Ovary (tissue), 7 donors: ENCODE measurements at regions not wholly inside any gene's neighbourhood (a gene's known extent, or its start where the extent isn't known, plus 50 kb on each side); places are given as distances from the start of the nearest gene placed in this dataset.

Source experiments
- DNase-seq, 5 donors: peaks; one replicate each; pipeline ENCODE4 v3.0.0-alpha.2; 2019 to 2020
- H3K27ac ChIP-seq, 2 donors: fragments of 200-600 bp; one replicate each; pipeline versions ENCODE4 v1.5.1 to v1.8.0; 2019 to 2022
- H3K27me3 ChIP-seq: fragments of 200-600 bp; one replicate; pipeline ENCODE4 v1.8.0; 2022
- H3K36me3 ChIP-seq: fragments of 200-600 bp; sonication (generic); one replicate; pipeline ENCODE4 v1.5.1; 2019
- H3K4me1 ChIP-seq: one replicate; pipeline ENCODE4 v1.8.1; 2013; ENCODE audit warnings: mild to moderate bottlenecking, moderate library complexity; ENCODE audit not compliant: insufficient read depth
- H3K4me3 ChIP-seq: fragments of 200-600 bp; sonication (generic); one replicate; pipeline ENCODE4 v1.5.1; 2017
- H3K9me3 ChIP-seq, 2 donors: fragments of 200-600 bp in 1 of 2; sonication (generic) in 1 of 2; one replicate each; pipeline versions ENCODE4 v1.5.1 to v1.8.1; 2013 to 2019; ENCODE audit warnings: mild to moderate bottlenecking in 1 of 2, moderate library complexity in 1 of 2
- EP300 ChIP-seq: sonication (generic); formaldehyde crosslinking; IDR thresholded peaks from one replicate; pipeline ENCODE4 v1.6.1; 2017; ENCODE audit warnings: antibody characterized with exemption
- POLR2A ChIP-seq: fragments of 450-650 bp; IDR thresholded peaks from one replicate; pipeline ENCODE4 v1.6.1; 2017; ENCODE audit warnings: antibody characterized with exemption, mild to moderate bottlenecking, moderate library complexity
- WGBS, 3 donors: extraction: QIAGEN DNeasy Blood & Tissue Kit in 1 of 3; methylation state at CpG; one replicate each; pipeline versions ENCODE4 v1.1.5 to v1.1.7; 2013 to 2017; 5-methylcytosine and 5-hydroxymethylcytosine counted together
- intact Hi-C, 4 donors: fragments of 100-400 bp; cut with DNase I; formaldehyde crosslinking; loops; one replicate each; pipeline versions ENCODE4 v1.11.0 to v1.15.1; 2022 to 2023
- TF ChIP-seq, protein P1 (sequence below), 3 donors: fragments of 450-650 bp in 2 of 3; fragments of 200-600 bp in 1 of 3; IDR thresholded peaks; one replicate each; pipeline versions ENCODE4 v1.5.1 to v1.8.0; 2016 to 2022; ENCODE audit warnings: antibody characterized with exemption in 3 of 3, mild to moderate bottlenecking in 1 of 3
- donor health status: DM: no; HTN: no; CAD: no; lungs with moderate emphysema.
- donor health status: DM: no; HTN: no; CAD: no.
- donor health status: Bipolar disorder and iron deficiency.
- donor health status: DM: no; HTN: no; CAD: no.
- donor health status: DM: yes; HTN: yes; CAD: no.

DNA sequence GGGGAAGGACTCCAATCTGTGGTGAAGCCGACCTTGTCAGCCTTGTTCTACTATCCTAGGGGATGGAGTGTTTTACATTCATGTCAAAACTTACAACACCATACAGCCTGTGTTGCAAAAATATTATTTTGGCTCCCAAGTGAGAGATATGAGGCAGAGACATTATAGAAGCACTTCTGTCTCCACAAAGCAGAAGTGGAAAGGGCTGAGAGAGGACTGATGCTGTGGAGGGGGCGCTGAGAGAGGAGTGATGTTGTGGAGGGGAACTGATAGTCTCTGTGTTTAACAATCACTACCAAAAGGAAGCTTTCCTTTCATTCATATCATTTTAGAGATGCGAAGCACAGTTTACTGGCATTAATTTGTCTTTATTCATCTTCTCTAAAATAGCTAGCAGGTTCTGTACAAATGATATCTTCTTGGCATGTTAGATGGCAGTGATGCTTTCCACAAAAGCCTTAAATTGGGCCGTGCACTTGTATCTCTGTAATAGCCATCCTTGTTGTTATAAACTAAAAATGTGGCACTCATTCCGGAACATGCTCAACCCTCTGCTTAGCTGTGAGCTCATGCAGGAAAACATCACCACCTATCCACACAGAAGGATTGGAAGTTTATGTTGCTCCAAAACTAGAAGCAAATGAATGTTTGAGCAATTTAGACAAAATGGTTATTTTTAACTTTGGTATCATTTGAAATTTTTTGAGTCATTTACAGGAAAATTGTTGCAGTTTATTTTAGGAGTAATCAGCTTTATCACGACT is 134.6 kb upstream of the TP63 start:
- no peak for DNase-seq
- 33 to 38% (median 38%) methylated on average over 6 of the region's 6 CpGs for WGBS, 3 donors
- H3K27ac ChIP-seq = no peak overlapping the region
- TF ChIP-seq POLR2A (no peak), EP300 (no peak)
- TF ChIP-seq, protein P1, sequence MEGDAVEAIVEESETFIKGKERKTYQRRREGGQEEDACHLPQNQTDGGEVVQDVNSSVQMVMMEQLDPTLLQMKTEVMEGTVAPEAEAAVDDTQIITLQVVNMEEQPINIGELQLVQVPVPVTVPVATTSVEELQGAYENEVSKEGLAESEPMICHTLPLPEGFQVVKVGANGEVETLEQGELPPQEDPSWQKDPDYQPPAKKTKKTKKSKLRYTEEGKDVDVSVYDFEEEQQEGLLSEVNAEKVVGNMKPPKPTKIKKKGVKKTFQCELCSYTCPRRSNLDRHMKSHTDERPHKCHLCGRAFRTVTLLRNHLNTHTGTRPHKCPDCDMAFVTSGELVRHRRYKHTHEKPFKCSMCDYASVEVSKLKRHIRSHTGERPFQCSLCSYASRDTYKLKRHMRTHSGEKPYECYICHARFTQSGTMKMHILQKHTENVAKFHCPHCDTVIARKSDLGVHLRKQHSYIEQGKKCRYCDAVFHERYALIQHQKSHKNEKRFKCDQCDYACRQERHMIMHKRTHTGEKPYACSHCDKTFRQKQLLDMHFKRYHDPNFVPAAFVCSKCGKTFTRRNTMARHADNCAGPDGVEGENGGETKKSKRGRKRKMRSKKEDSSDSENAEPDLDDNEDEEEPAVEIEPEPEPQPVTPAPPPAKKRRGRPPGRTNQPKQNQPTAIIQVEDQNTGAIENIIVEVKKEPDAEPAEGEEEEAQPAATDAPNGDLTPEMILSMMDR (IDR thresholded peaks at IDR 0.05) = no peak
- H3K4me1 ChIP-seq = no peaks in the 10 kb centered on the region
- H3K27me3 ChIP-seq = no peaks in the 10 kb centered on the region
- no peaks in the 10 kb centered on the region for H3K9me3 ChIP-seq
- no peaks in the 10 kb centered on the region for H3K36me3 ChIP-seq
- no peak overlapping the region for H3K4me3 ChIP-seq
- intact Hi-C loops = no loop called here

DNA sequence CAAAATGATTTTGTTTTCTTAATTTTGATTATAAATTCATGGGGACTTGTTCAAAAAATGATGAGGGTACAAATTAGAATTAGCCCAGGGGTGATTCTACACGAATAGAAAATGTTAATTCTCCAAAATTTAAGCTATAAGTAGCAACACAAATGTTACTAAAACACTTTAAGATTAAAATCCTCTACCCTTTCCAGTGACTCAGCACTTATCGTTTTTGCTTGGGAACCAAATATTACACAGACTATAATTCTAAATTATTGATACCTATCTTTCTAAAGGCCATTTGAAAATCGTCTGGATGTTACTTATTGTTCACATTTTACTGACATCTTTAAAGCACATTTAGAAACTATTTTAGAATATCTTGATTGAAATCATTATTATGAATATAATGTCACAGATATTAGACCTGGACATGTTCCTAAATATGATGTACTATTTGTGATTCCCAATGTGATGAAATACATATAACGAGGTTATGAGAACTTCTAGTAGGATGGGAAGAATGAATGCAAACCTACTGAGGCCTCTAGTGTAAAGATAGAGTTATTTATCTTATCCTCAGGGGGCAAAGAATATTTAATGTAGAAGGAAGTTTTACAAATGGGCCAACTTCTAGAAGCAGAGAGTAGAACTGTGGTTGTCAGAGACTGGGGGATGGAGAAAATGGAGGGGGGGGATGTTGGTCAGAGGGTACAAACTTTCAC is 132.0 kb upstream of the TP63 start:
- H3K36me3 ChIP-seq = no peaks in the 10 kb centered on the region
- H3K4me3 ChIP-seq = no peak overlapping the region
- 67 to 80% (median 71%) methylated on average over 4 of the region's 4 CpGs for WGBS, 3 donors
- no peak overlapping the region for H3K27ac ChIP-seq
- DNase-seq = no peak
- H3K9me3 ChIP-seq = no peaks in the 10 kb centered on the region
- H3K27me3 ChIP-seq = no peaks in the 10 kb centered on the region
- intact Hi-C loops = no loop called here
- H3K4me1 ChIP-seq = no peaks in the 10 kb centered on the region
- TF ChIP-seq, protein P1 (IDR thresholded peaks at IDR 0.05) = no peak
- TF ChIP-seq POLR2A (no peak), EP300 (no peak)

DNA sequence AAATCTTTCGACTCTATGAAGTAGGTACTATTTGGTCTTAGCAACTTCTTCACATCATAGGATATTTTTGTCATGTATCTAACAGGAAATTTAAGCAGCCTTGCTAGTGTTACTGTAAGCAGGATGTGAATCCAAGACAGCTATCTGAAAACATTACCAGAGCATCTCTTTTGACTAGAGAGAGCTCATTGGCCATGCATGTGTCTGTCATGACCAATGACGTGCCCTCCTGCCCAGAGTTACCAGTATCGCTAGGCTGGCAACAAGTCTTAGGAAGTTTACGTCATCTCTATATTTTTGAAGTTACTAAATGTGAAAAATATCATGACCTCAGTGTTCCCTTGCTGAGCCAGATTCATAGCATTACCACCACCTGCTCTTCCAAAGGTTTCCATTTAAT is 130.9 kb upstream of the TP63 start:
- DNase-seq = no peak
- no peaks in the 10 kb centered on the region for H3K27me3 ChIP-seq
- H3K27ac ChIP-seq = no peak overlapping the region
- WGBS, 3 donors = 96 to 97% (median 97%) methylated on average over 4 of the region's 4 CpGs
- TF ChIP-seq, protein P1 (IDR thresholded peaks at IDR 0.05) = no peak
- no peak for TF ChIP-seq POLR2A
- TF ChIP-seq EP300 = no peak
- no peak overlapping the region for H3K4me3 ChIP-seq
- no peaks in the 10 kb centered on the region for H3K4me1 ChIP-seq
- no peaks in the 10 kb centered on the region for H3K36me3 ChIP-seq
- no peaks in the 10 kb centered on the region for H3K9me3 ChIP-seq
- intact Hi-C loops = no loop called here

DNA sequence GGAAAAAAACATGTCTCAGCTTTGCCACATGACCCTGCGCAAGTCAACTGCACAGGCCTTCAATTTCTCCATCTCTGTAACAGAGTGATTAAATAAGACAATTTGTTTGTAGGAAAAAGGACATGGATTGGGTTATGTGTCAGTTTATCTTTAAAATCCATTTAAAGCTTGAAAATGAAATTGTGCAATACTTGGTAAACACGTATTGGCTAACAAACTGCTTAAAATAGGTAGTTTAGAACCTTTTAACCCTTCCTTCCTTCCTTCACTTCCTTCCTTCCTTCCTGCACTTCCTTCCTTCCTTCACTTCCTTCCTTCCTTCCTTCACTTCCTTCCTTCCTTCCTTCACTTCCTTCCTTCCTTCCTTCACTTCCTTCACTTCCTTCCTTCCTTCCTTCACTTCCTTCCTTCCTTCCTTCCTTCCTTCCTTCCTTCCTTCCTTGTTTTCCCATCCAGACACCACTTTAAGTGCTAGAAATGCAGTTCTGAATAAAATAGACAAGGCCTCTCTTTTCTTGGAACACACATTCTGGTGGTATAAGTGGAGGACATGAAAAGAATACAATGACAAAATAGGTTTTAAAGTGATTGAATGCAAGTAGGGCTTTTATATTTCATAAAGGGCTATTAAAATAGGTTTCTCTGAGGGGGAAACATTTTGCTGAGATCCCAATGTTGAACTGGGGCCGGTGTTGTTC is 130.2 kb upstream of the TP63 start:
- intact Hi-C loops = no loop called here
- no peak for TF ChIP-seq EP300
- TF ChIP-seq, protein P1 (IDR thresholded peaks at IDR 0.05) = no peak
- no peak for TF ChIP-seq POLR2A
- DNase-seq = no peak
- Histone ChIP-seq H3K27ac (no peak overlapping the region), H3K4me3 (no peak overlapping the region), H3K4me1 (no peaks in the 10 kb centered on the region), H3K36me3 (no peaks in the 10 kb centered on the region), H3K27me3 (no peaks in the 10 kb centered on the region), H3K9me3 (no peaks in the 10 kb centered on the region)
- WGBS, 3 donors = 50 to 85% (median 64%) methylated on average over 3 of the region's 3 CpGs
